ENCODE measurements at regions not wholly inside any gene's neighbourhood (a gene's known extent, or its start where the extent isn't known, plus 50 kb on each side); places are given as distances from the start of the nearest gene placed in this dataset.

DNA sequence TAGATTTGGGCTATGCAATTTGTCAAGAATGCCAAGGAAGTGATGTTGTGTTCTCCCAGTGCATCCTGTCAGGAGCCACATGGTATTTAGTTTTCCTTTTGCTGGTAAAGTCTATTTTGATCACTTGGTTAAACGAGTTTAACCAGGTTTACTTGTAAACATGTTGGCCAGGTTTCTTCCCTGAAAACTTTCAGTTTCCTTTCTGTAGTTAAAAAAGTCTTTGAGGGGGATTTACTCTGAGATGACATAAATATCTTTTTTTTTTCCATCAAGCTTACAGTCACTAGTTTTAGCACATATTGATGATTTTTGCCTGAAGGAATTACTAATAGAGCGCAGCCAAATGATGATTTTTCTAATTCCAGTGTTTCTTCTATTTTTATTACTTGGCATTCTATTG is 320.5 kb downstream of the PHF14 start:
- no peak overlapping the region for H4K8ac ChIP-seq (replicated peaks; ENCODE audit: insufficient read length, low read depth, low read length)
- Mint-ChIP-seq H3K9me3 (no peaks in the 10 kb centered on the region), H3K27me3 (ENCODE audit: low read depth) (no peaks in the 10 kb centered on the region), H3K4me1 (peaks cover 10 to 12% of the 10 kb centered on the region in 2 experiments), H3K27ac (no peak overlapping the region), H3K4me3 (no peak overlapping the region), H3K36me3 (ENCODE audit: insufficient read depth in 1 of 3, low read depth in 3 of 3) (no peaks in the 10 kb centered on the region)
- no peak overlapping the region for H2BK20ac ChIP-seq (ENCODE audit: low read depth, low read length, poor library complexity, severe bottlenecking)
- H3K23ac ChIP-seq (ENCODE audit: insufficient read length, low read depth, low read length): no peak overlapping the region
- H3K27ac ChIP-seq (ENCODE audit: insufficient read length, low read depth, low read length): no peak overlapping the region
- no peak overlapping the region for H3K56ac ChIP-seq (ENCODE audit: insufficient read length, low read depth, low read length)
- no peak overlapping the region for H2BK12ac ChIP-seq (ENCODE audit: insufficient read length, low read depth, low read length)
- H3K18ac ChIP-seq (ENCODE audit: insufficient read length, low read depth, low read length): no peak overlapping the region
- H4K91ac ChIP-seq (ENCODE audit: insufficient read length, low read depth, low read length): no peak overlapping the region
- TF ChIP-seq, protein P1, sequence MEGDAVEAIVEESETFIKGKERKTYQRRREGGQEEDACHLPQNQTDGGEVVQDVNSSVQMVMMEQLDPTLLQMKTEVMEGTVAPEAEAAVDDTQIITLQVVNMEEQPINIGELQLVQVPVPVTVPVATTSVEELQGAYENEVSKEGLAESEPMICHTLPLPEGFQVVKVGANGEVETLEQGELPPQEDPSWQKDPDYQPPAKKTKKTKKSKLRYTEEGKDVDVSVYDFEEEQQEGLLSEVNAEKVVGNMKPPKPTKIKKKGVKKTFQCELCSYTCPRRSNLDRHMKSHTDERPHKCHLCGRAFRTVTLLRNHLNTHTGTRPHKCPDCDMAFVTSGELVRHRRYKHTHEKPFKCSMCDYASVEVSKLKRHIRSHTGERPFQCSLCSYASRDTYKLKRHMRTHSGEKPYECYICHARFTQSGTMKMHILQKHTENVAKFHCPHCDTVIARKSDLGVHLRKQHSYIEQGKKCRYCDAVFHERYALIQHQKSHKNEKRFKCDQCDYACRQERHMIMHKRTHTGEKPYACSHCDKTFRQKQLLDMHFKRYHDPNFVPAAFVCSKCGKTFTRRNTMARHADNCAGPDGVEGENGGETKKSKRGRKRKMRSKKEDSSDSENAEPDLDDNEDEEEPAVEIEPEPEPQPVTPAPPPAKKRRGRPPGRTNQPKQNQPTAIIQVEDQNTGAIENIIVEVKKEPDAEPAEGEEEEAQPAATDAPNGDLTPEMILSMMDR (conservative IDR thresholded peaks at IDR 0.05): no peak
- H3K4me1 ChIP-seq (ENCODE audit: insufficient read depth, low read length): no peaks in the 10 kb centered on the region
- H3T11ph ChIP-seq (ENCODE audit: low read length): no peak overlapping the region
- H2AFZ ChIP-seq (ENCODE audit: low read length): no peak overlapping the region
- H2BK5ac ChIP-seq (ENCODE audit: insufficient read length, low read length): no peak overlapping the region
- no peak overlapping the region for H2BK15ac ChIP-seq (ENCODE audit: low read depth, low read length)
- H3K23me2 ChIP-seq (ENCODE audit: insufficient read length, low read depth, low read length, poor library complexity, severe bottlenecking): no peaks in the 10 kb centered on the region
- no peak overlapping the region for H2BK120ac ChIP-seq (ENCODE audit: low read depth, low read length, poor library complexity, severe bottlenecking)
- WGBS (ENCODE audit: extremely low coverage, insufficient read length, low lambda C conversion rate): no CpG with 5 or more reads among the region's 2 CpGs
- H2AK5ac ChIP-seq (ENCODE audit: insufficient read length, low read length): no peak overlapping the region
- no peaks in the 10 kb centered on the region for H3K79me2 ChIP-seq (ENCODE audit: insufficient read depth, low read length)
- H4K20me1 ChIP-seq (ENCODE audit: control insufficient read depth, insufficient read depth, insufficient read length): no peaks in the 10 kb centered on the region
- H3K4ac ChIP-seq (ENCODE audit: low read depth, low read length): no peak overlapping the region
- H3K27me3 ChIP-seq (ENCODE audit: insufficient read depth, low read length): no peaks in the 10 kb centered on the region
- no peaks in the 10 kb centered on the region for H3K9me3 ChIP-seq (ENCODE audit: control insufficient read depth, low read depth, low read length)
- no peaks in the 10 kb centered on the region for H3K79me1 ChIP-seq (ENCODE audit: insufficient read depth, low read depth, low read length, poor library complexity, severe bottlenecking)
- no peak overlapping the region for H3K9ac ChIP-seq (ENCODE audit: extremely low read depth, insufficient read length, low read length)
- H3K4me2 ChIP-seq (ENCODE audit: insufficient read depth, insufficient read length, low read length): no peak overlapping the region
- no peak for DNase-seq
- H4K5ac ChIP-seq (ENCODE audit: insufficient read length, low read depth, low read length): no peak overlapping the region
- H3K14ac ChIP-seq (ENCODE audit: insufficient read depth, low read length): no peak overlapping the region
